OCI-LY1 (cell line): ENCODE measurements at regions not wholly inside any gene's neighbourhood (a gene's known extent, or its start where the extent isn't known, plus 50 kb on each side); places are given as distances from the start of the nearest gene placed in this dataset.

Source experiments
- H2AFZ ChIP-seq: fragments of 200-600 bp; sonication (generic), shearing (Covaris generic); 2 replicates; pipeline ENCODE4 v1.6.0; 2014; ENCODE audit warnings: antibody characterized with exemption, mild to moderate bottlenecking, low read length
- H3F3A ChIP-seq: fragments of 200-600 bp; sonication (generic), shearing (Covaris generic); 2 replicates; pipeline ENCODE4 v1.6.0; 2014; ENCODE audit warnings: mild to moderate bottlenecking, antibody characterized with exemption, low read length, moderate library complexity; ENCODE audit not compliant: insufficient read depth
- H3K27ac ChIP-seq: fragments of 200-600 bp; sonication (generic); 2 replicates; pipeline ENCODE4 v1.5.1; 2014; ENCODE audit warnings: low read length, mixed run types, mild to moderate bottlenecking, low read depth; ENCODE audit not compliant: poor library complexity, severe bottlenecking
- H3K27me3 ChIP-seq: fragments of 200-600 bp; sonication (generic); 2 replicates; pipeline ENCODE4 v1.6.0; 2014; ENCODE audit warnings: antibody characterized with exemption, mild to moderate bottlenecking, low read length, moderate library complexity; ENCODE audit not compliant: insufficient read depth
- H3K36me3 ChIP-seq: fragments of 200-600 bp; sonication (generic); 2 replicates; pipeline ENCODE4 v1.6.1; 2014; ENCODE audit warnings: mild to moderate bottlenecking, antibody characterized with exemption, low read length, moderate library complexity, mixed read lengths; ENCODE audit not compliant: insufficient read depth
- H3K4me1 ChIP-seq: fragments of 200-600 bp; sonication (generic); 2 replicates; pipeline ENCODE4 v1.5.1; 2014; ENCODE audit warnings: mild to moderate bottlenecking, low read length, moderate library complexity; ENCODE audit not compliant: insufficient read depth, severe bottlenecking
- H3K4me2 ChIP-seq: fragments of 200-600 bp; sonication (generic), shearing (Covaris generic); 2 replicates; pipeline ENCODE4 v1.6.1; 2014; ENCODE audit warnings: low read length
- H3K4me3 ChIP-seq: fragments of 200-600 bp; sonication (generic); 2 replicates; pipeline ENCODE4 v1.5.1; 2014; ENCODE audit warnings: low read length, low read depth, mild to moderate bottlenecking, mixed read lengths; ENCODE audit not compliant: poor library complexity, severe bottlenecking
- H3K79me2 ChIP-seq: fragments of 200-600 bp; shearing (Covaris generic); 2 replicates; pipeline ENCODE4 v1.6.1; 2016; ENCODE audit warnings: mixed run types, low read length, mixed read lengths; ENCODE audit not compliant: insufficient read depth
- H3K9ac ChIP-seq: fragments of 200-600 bp; sonication (generic), shearing (Covaris generic); 2 replicates; pipeline ENCODE4 v1.6.1; 2014; ENCODE audit warnings: mild to moderate bottlenecking, low read length, mixed read lengths
- H3K9me2 ChIP-seq: fragments of 200-600 bp; sonication (generic), shearing (Covaris generic); 2 replicates; pipeline ENCODE4 v1.6.1; 2014; ENCODE audit warnings: low read depth, mild to moderate bottlenecking, low read length, mixed read lengths
- H3K9me3 ChIP-seq: fragments of 200-600 bp; shearing (Covaris generic); 2 replicates; pipeline ENCODE4 v1.6.1; 2014; ENCODE audit warnings: low read length, mixed read lengths
- H4K20me1 ChIP-seq: fragments of 200-600 bp; sonication (generic), shearing (Covaris generic); 2 replicates; pipeline ENCODE4 v1.6.0; 2016; ENCODE audit warnings: mild to moderate bottlenecking, low read length; ENCODE audit not compliant: insufficient read depth
- CTCF ChIP-seq: fragments of 200-600 bp; sonication (generic), shearing (Covaris generic); IDR thresholded peaks from 2 replicates; pipeline ENCODE4 v1.5.1; 2017; ENCODE audit warnings: mild to moderate bottlenecking, antibody characterized with exemption, low read length, moderate library complexity, mixed read lengths
- EZH2 ChIP-seq: fragments of 200-600 bp; sonication (generic), shearing (Covaris generic); IDR thresholded peaks from 2 replicates; pipeline ENCODE4 v1.8.0; 2017; ENCODE audit warnings: borderline replicate concordance, mixed run types, mild to moderate bottlenecking, antibody characterized with exemption, low read length, moderate library complexity, mixed read lengths

GRCh38 chr5:31091501-31091900 is 102.0 kb upstream of the CDH6 start:
- TF ChIP-seq EZH2: no peak
- no peak for TF ChIP-seq CTCF
- Histone ChIP-seq H3K9me3 (no peaks in the 10 kb centered on the region), H3K4me2 (no peak overlapping the region), H3K9ac (no peak overlapping the region), H3F3A (no peaks in the 10 kb centered on the region), H3K27ac (no peak overlapping the region), H4K20me1 (no peaks in the 10 kb centered on the region), H3K36me3 (no peaks in the 10 kb centered on the region), H3K27me3 (no peaks in the 10 kb centered on the region), H3K79me2 (no peaks in the 10 kb centered on the region), H2AFZ (no peak overlapping the region), H3K9me2 (no peaks in the 10 kb centered on the region), H3K4me1 (no peaks in the 10 kb centered on the region), H3K4me3 (no peak overlapping the region)

- H3K4me3 ChIP-seq: no peak overlapping the region
- no peaks in the 10 kb centered on the region for H3K4me1 ChIP-seq
- no peak overlapping the region for H3K27ac ChIP-seq
- no peaks in the 10 kb centered on the region for H3K27me3 ChIP-seq
- no peaks in the 10 kb centered on the region for H3K79me2 ChIP-seq
- H3K36me3 ChIP-seq: no peaks in the 10 kb centered on the region
- H3K9ac ChIP-seq: no peak overlapping the region
- no peaks in the 10 kb centered on the region for H3K9me3 ChIP-seq
- TF ChIP-seq CTCF: no peak
- no peak for TF ChIP-seq EZH2
- H3K9me2 ChIP-seq: no peaks in the 10 kb centered on the region; the same call in 1 of the 2 replicates
- H3K4me2 ChIP-seq: no peak overlapping the region
- H3F3A ChIP-seq: no peaks in the 10 kb centered on the region
- no peak overlapping the region for H2AFZ ChIP-seq
- H4K20me1 ChIP-seq: no peaks in the 10 kb centered on the region
Observed at GRCh38 chr5:31090467-31090866, 103.0 kb upstream of the CDH6 start.

- Histone ChIP-seq H4K20me1 (no peaks in the 10 kb centered on the region), H3K27ac (no peak overlapping the region), H3K9me2 (no peaks in the 10 kb centered on the region; the same call in 1 of the 2 replicates), H3K4me1 (no peaks in the 10 kb centered on the region), H3K79me2 (no peaks in the 10 kb centered on the region), H3K27me3 (no peaks in the 10 kb centered on the region), H3K9me3 (no peaks in the 10 kb centered on the region), H3K4me2 (no peak overlapping the region), H3F3A (no peaks in the 10 kb centered on the region), H3K9ac (no peak overlapping the region), H3K36me3 (no peaks in the 10 kb centered on the region), H3K4me3 (no peak overlapping the region), H2AFZ (no peak overlapping the region)
- no peak for TF ChIP-seq EZH2
- TF ChIP-seq CTCF: no peak
Observed at GRCh38 chr5:31086839-31087415, 106.6 kb upstream of the CDH6 start.
